Stomach (tissue), 4 donors: ENCODE measurements at regions not wholly inside any gene's neighbourhood (a gene's known extent, or its start where the extent isn't known, plus 50 kb on each side); places are given as distances from the start of the nearest gene placed in this dataset.

ENCODE experiments used
- EP300 ChIP-seq: sonication (generic); formaldehyde crosslinking; IDR thresholded peaks from one replicate; pipeline ENCODE4 v1.6.1; 2017; ENCODE audit warnings: antibody characterized with exemption
- POLR2A ChIP-seq, 4 donors: fragments of 450-650 bp; IDR thresholded peaks; one replicate each; pipeline ENCODE4 v1.6.1; 2016; ENCODE audit warnings: antibody characterized with exemption in 4 of 4, control low read depth in 2 of 4, mild to moderate bottlenecking in 1 of 4, moderate library complexity in 1 of 4
- POLR2AphosphoS5 ChIP-seq, 3 donors: sonication (generic); formaldehyde crosslinking; IDR thresholded peaks; one replicate each; pipeline ENCODE4 v1.6.1; 2016; ENCODE audit warnings: antibody characterized with exemption in 3 of 3
- TF ChIP-seq, protein P1 (sequence below), 7 experiments: fragments of 450-650 bp in 4 of 7; fragments of 200-600 bp in 3 of 7; sonication (generic) in 3 of 7; IDR thresholded peaks; one replicate each; pipeline ENCODE4 v1.5.1; 2016 to 2019; ENCODE audit warnings: antibody characterized with exemption in 7 of 7, control low read depth in 2 of 7, mild to moderate bottlenecking in 1 of 7

DNA sequence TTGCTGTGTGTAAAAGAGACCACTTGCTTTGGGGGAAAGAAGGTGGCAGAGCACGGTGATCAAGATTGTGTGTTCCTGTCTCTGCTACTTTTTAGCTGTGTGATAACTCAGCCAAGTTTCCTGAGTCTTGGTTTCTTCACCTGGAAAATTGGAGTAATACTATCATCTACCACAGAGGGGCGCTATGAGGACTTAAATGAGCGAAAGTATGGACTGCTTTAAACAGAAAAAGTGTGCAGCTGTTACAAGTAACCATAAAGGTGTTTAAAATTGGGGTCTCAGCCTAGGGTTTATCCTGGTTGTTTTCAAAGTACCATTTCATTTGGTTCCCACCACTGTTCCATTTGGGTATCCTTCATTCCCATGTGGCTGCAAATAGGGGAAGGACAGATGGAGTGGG lies 65.9 kb upstream of the WSCD2 start:
- TF ChIP-seq EP300 (no peak), POLR2A (IDR thresholded peaks at IDR 0.05) (no peak), POLR2AphosphoS5 (IDR thresholded peaks at IDR 0.05) (no peak)
- TF ChIP-seq, protein P1, sequence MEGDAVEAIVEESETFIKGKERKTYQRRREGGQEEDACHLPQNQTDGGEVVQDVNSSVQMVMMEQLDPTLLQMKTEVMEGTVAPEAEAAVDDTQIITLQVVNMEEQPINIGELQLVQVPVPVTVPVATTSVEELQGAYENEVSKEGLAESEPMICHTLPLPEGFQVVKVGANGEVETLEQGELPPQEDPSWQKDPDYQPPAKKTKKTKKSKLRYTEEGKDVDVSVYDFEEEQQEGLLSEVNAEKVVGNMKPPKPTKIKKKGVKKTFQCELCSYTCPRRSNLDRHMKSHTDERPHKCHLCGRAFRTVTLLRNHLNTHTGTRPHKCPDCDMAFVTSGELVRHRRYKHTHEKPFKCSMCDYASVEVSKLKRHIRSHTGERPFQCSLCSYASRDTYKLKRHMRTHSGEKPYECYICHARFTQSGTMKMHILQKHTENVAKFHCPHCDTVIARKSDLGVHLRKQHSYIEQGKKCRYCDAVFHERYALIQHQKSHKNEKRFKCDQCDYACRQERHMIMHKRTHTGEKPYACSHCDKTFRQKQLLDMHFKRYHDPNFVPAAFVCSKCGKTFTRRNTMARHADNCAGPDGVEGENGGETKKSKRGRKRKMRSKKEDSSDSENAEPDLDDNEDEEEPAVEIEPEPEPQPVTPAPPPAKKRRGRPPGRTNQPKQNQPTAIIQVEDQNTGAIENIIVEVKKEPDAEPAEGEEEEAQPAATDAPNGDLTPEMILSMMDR (IDR thresholded peaks at IDR 0.05), result no peak
